Mesothelial cell of epicardium (in vitro differentiated cells): ENCODE measurements at regions not wholly inside any gene's neighbourhood (a gene's known extent, or its start where the extent isn't known, plus 50 kb on each side); places are given as distances from the start of the nearest gene placed in this dataset.

Source experiments
- DNase-seq, 2 experiments: peaks; one replicate each; pipeline ENCODE4 v3.0.0; 2021; ENCODE audit warnings: low spot score in 2 of 2; ENCODE audit not compliant: unreplicated experiment in 2 of 2
- H3K27ac Mint-ChIP-seq: 2 replicates; pipeline ENCODE4 v1.8.0; 2021; ENCODE audit warnings: mixed read lengths
- H3K27me3 Mint-ChIP-seq: 2 replicates; pipeline ENCODE4 v1.8.0; 2021; ENCODE audit warnings: low read depth, mixed read lengths
- H3K36me3 Mint-ChIP-seq: 2 replicates; pipeline ENCODE4 v1.8.0; 2021; ENCODE audit warnings: mixed read lengths
- H3K4me1 Mint-ChIP-seq: 2 replicates; pipeline ENCODE4 v1.8.0; 2021; ENCODE audit warnings: mixed read lengths
- H3K4me3 Mint-ChIP-seq: 2 replicates; pipeline ENCODE4 v1.8.0; 2021; ENCODE audit warnings: mild to moderate bottlenecking, moderate library complexity, mixed read lengths
- H3K9me3 Mint-ChIP-seq: 2 replicates; pipeline ENCODE4 v1.8.0; 2021; ENCODE audit warnings: mixed read lengths
- TF ChIP-seq, protein P1 (sequence below): fragments of 200-600 bp; sonication (generic); IDR thresholded peaks from one replicate; pipeline ENCODE4 v1.5.0; 2021; ENCODE audit warnings: antibody characterized with exemption; ENCODE audit not compliant: unreplicated experiment

DNA sequence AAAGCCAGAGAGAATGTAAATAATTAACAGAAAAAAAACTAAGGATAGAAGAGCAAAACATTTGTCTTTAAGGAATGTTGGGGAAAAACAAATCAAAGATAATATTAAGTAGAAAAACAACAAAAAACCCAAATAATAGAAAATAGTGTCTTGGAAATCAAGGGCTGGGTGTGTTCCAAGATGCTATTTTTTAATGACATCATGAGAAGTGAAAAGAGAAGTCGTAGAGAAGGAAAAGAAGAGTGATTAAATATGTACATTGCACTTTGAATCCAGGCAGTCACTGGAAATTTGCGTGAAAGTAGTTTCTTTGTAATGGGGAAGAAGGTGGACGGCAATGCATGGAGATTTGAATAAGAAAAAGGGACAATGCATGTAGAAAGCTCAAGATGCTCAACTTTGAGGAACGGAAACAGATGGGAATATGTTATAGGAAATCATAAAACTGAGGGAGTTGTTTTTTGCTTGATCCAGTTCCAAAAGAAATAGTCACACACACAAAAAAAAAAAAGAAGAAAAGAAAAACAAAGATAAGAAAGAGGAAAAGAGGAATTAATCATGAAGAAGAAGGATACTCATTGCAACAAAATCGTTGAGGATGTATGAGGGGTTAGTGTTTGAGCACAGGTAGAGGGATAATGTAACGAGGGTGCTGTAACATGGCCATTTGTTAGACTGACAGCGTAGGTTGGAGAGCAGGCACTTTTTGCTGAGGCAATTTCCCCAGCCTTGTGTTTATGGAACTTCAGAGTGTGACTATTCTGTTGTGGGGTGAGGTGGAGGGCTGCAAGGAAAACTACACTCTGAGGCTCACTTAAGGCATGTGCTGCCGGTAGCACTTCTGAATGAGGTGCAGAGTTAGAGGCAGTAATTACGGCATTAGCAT is 184.1 kb downstream of the CALCRL start:
- TF ChIP-seq, protein P1, sequence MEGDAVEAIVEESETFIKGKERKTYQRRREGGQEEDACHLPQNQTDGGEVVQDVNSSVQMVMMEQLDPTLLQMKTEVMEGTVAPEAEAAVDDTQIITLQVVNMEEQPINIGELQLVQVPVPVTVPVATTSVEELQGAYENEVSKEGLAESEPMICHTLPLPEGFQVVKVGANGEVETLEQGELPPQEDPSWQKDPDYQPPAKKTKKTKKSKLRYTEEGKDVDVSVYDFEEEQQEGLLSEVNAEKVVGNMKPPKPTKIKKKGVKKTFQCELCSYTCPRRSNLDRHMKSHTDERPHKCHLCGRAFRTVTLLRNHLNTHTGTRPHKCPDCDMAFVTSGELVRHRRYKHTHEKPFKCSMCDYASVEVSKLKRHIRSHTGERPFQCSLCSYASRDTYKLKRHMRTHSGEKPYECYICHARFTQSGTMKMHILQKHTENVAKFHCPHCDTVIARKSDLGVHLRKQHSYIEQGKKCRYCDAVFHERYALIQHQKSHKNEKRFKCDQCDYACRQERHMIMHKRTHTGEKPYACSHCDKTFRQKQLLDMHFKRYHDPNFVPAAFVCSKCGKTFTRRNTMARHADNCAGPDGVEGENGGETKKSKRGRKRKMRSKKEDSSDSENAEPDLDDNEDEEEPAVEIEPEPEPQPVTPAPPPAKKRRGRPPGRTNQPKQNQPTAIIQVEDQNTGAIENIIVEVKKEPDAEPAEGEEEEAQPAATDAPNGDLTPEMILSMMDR, result no peak
- Mint-ChIP-seq H3K4me1 (peaks cover 12% of the 10 kb centered on the region), H3K27ac (no peak overlapping the region), H3K4me3 (no peak overlapping the region), H3K9me3 (no peaks in the 10 kb centered on the region), H3K27me3 (peaks cover 2% of the 10 kb centered on the region), H3K36me3 (no peaks in the 10 kb centered on the region)
- no peak for DNase-seq

DNA sequence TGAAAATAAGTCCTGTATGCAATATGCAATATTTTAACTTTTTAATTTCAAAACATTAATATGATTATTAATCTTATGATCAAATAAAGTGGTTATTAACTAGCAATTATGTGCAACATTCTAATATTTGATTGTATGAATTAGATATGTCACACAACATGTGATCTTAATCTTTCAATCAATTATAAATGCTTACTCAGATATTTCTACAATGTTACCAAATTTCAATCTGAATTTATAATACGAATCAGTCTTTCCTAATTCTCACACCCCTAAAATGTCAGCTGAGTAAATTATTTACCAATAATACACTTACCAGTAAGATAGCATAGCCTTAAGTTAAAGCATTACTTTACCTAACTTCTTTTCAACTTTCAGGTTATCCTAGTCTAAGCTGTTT is 186.3 kb downstream of the CALCRL start:
- H3K27ac Mint-ChIP-seq, result no peak overlapping the region
- peaks cover 2% of the 10 kb centered on the region for H3K27me3 Mint-ChIP-seq
- H3K4me1 Mint-ChIP-seq, result peaks cover 12% of the 10 kb centered on the region
- TF ChIP-seq, protein P1, result no peak
- H3K36me3 Mint-ChIP-seq, result no peaks in the 10 kb centered on the region
- H3K9me3 Mint-ChIP-seq, result no peaks in the 10 kb centered on the region
- no peak for DNase-seq
- no peak overlapping the region for H3K4me3 Mint-ChIP-seq

DNA sequence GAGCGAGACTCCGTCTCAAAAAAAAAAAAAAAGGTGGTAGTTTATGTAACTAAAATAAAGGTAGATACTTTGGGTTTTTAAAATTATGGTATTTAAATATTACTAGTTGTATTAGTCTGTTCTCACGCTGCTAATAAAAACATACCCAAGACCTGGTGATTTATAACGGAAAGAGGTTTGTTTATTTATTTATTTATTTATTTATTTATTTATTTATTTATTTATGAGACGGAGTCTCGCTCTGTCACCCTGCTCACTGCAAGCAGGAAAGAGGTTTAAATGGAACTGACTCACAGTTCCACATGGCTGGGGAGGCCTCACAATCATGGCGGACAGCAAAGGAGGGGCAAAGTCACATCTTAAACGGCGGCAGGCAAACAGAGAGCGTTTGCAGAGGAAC is 196.0 kb downstream of the CALCRL start:
- Mint-ChIP-seq H3K27ac (no peak overlapping the region), H3K4me1 (no peaks in the 10 kb centered on the region), H3K4me3 (no peak overlapping the region), H3K27me3 (no peaks in the 10 kb centered on the region), H3K36me3 (no peaks in the 10 kb centered on the region), H3K9me3 (no peaks in the 10 kb centered on the region)
- DNase-seq, result no peak
- TF ChIP-seq, protein P1, result no peak

DNA sequence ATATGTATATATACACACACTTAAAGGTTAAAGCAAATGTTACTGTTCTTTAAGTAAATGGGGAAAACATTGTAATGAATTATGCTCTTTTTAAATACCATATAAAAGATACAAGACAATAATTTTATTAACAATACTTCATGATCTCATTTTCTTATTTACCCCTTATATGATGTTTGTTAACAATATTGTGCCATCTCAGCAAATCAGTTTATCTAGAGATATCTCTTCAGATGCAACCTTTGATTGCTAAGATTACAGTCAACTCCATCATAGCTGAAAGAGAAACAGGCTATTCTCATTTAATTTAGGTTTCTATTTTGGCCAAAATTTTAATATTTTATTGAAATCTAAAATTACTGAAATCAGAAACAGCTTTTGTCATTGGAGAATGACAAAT is 197.9 kb downstream of the CALCRL start:
- no peak overlapping the region for H3K27ac Mint-ChIP-seq
- H3K4me3 Mint-ChIP-seq, result no peak overlapping the region
- TF ChIP-seq, protein P1, result no peak
- no peaks in the 10 kb centered on the region for H3K4me1 Mint-ChIP-seq
- no peaks in the 10 kb centered on the region for H3K36me3 Mint-ChIP-seq
- H3K9me3 Mint-ChIP-seq, result no peaks in the 10 kb centered on the region
- H3K27me3 Mint-ChIP-seq, result no peaks in the 10 kb centered on the region
- no peak for DNase-seq

DNA sequence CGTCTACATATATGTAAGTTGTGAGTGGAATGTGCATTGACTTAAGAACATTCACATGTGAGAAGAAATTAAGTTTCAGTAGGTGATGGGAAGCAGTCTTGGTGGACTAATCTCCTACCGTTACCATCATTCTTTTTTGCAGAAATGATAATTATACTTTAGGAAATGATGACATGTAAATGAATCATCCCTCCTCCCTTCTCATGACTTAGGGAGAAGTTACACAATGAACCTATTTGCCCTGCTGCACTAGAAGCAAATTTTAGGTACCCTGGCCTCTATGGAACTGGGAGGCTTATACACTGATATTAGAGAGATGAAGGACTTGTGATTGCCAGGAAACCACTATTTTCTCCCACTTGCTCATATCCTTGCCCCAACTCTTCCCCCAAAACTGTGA is 214.2 kb downstream of the CALCRL start:
- Mint-ChIP-seq H3K9me3 (no peaks in the 10 kb centered on the region), H3K27ac (no peak overlapping the region), H3K36me3 (no peaks in the 10 kb centered on the region), H3K4me3 (no peak overlapping the region), H3K27me3 (no peaks in the 10 kb centered on the region), H3K4me1 (no peaks in the 10 kb centered on the region)
- DNase-seq, result no peak
- TF ChIP-seq, protein P1, result no peak
